CD14-positive monocyte (primary cell): ENCODE measurements at regions not wholly inside any gene's neighbourhood (a gene's known extent, or its start where the extent isn't known, plus 50 kb on each side); places are given as distances from the start of the nearest gene placed in this dataset.

Experiments used
- DNase-seq, 3 donors: peaks; one replicate each; pipeline ENCODE4 v3.0.0-alpha.2; 2011 to 2022
- H2AFZ ChIP-seq: 2 replicates; pipeline ENCODE4 v1.6.0; 2012; ENCODE audit warnings: mild to moderate bottlenecking, low read depth, low read length, inconsistent platforms; ENCODE audit not compliant: insufficient read depth, poor library complexity, severe bottlenecking
- H3K27ac ChIP-seq, 2 donors: 1 replicate in 1 of 2; 2 replicates in 1 of 2; pipeline ENCODE4 v1.5.1; 2012 to 2013; ENCODE audit warnings: low read length in 2 of 2, control low read depth in 1 of 2, inconsistent platforms in 1 of 2, low read depth in 1 of 2, mild to moderate bottlenecking in 1 of 2
- H3K27me3 ChIP-seq, 2 donors: one replicate each; pipeline versions ENCODE4 v1.6.0 to v1.6.1; 2011 to 2013; ENCODE audit warnings: low read length in 2 of 2; ENCODE audit not compliant: control insufficient read depth in 2 of 2, insufficient read depth in 2 of 2
- H3K36me3 ChIP-seq, 2 donors: replicated peaks in 1 of 2; 1 replicate in 1 of 2; 2 replicates in 1 of 2; pipeline versions ENCODE4 v1.5.1 to v1.6.1; 2012 to 2013; ENCODE audit warnings: low read length in 2 of 2, control low read depth in 1 of 2, inconsistent platforms in 1 of 2, mild to moderate bottlenecking in 1 of 2; ENCODE audit not compliant: insufficient read depth in 2 of 2, control insufficient read depth in 1 of 2
- H3K4me1 ChIP-seq, 2 donors: 1 replicate in 1 of 2; 2 replicates in 1 of 2; pipeline versions ENCODE4 v1.5.1 to v1.6.1; 2012 to 2013; ENCODE audit warnings: low read length in 2 of 2, control low read depth in 1 of 2, inconsistent platforms in 1 of 2, mild to moderate bottlenecking in 1 of 2, moderate library complexity in 1 of 2; ENCODE audit not compliant: insufficient read depth in 2 of 2, control insufficient read depth in 1 of 2
- H3K4me2 ChIP-seq: replicated peaks from 2 replicates; pipeline ENCODE3; 2012; ENCODE audit warnings: low read length, moderate library complexity, mild to moderate bottlenecking; ENCODE audit not compliant: poor library complexity, severe bottlenecking; ENCODE audit errors: extremely low read depth
- H3K4me3 ChIP-seq, 3 experiments: fragments of 200-600 bp in 1 of 3; sonication (generic) in 1 of 3; replicated peaks in 1 of 3; 1 replicate in 2 of 3; 2 replicates in 1 of 3; pipeline ENCODE4 v1.5.1; 2011 to 2013; ENCODE audit warnings: low read length in 3 of 3, mild to moderate bottlenecking in 3 of 3, control low read depth in 2 of 3, low read depth in 2 of 3, inconsistent platforms in 1 of 3, moderate library complexity in 1 of 3
- H3K79me2 ChIP-seq: 2 replicates; pipeline ENCODE4 v1.6.0; 2012; ENCODE audit warnings: mild to moderate bottlenecking, control low read depth, inconsistent platforms, low read length, moderate library complexity; ENCODE audit not compliant: insufficient read depth
- H3K9ac ChIP-seq: 2 replicates; pipeline ENCODE4 v1.6.0; 2017; ENCODE audit warnings: low read length, mild to moderate bottlenecking; ENCODE audit not compliant: insufficient read depth, poor library complexity, severe bottlenecking
- H3K9me3 ChIP-seq, 2 donors: replicated peaks in 1 of 2; 1 replicate in 1 of 2; 2 replicates in 1 of 2; pipeline versions ENCODE4 v1.5.1 to v1.6.1; 2012 to 2013; ENCODE audit warnings: low read length in 2 of 2, control low read depth in 1 of 2; ENCODE audit not compliant: control insufficient read depth in 1 of 2, insufficient read depth in 1 of 2
- H4K20me1 ChIP-seq: 2 replicates; pipeline ENCODE4 v1.6.0; 2012; ENCODE audit warnings: mild to moderate bottlenecking, low read length, control low read depth, moderate library complexity; ENCODE audit not compliant: insufficient read depth
- H3K27ac Mint-ChIP-seq, 7 donors: one replicate each; pipeline ENCODE4 v1.8.0; 2020; ENCODE audit warnings: mild to moderate bottlenecking in 7 of 7, mixed read lengths in 7 of 7, moderate library complexity in 6 of 7, inconsistent platforms in 2 of 7
- H3K27me3 Mint-ChIP-seq, 3 donors: one replicate each; pipeline ENCODE4 v1.8.0; 2021 to 2022; ENCODE audit warnings: low read depth in 3 of 3, mild to moderate bottlenecking in 3 of 3, mixed read lengths in 3 of 3, moderate library complexity in 3 of 3, inconsistent platforms in 1 of 3
- H3K36me3 Mint-ChIP-seq, 2 donors: one replicate each; pipeline ENCODE4 v1.8.0; 2020; ENCODE audit warnings: mixed read lengths in 2 of 2, inconsistent platforms in 1 of 2, mild to moderate bottlenecking in 1 of 2
- H3K4me1 Mint-ChIP-seq: one replicate; pipeline ENCODE4 v1.8.0; 2020; ENCODE audit warnings: mild to moderate bottlenecking, mixed read lengths
- H3K4me3 Mint-ChIP-seq, 2 donors: one replicate each; pipeline ENCODE4 v1.8.0; 2020; ENCODE audit warnings: mild to moderate bottlenecking in 2 of 2, mixed read lengths in 2 of 2, moderate library complexity in 1 of 2
- H3K9me3 Mint-ChIP-seq, 7 donors: one replicate each; pipeline ENCODE4 v1.8.0; 2020 to 2022; ENCODE audit warnings: mixed read lengths in 7 of 7, mild to moderate bottlenecking in 6 of 7, moderate library complexity in 6 of 7, inconsistent platforms in 2 of 7
- CTCF ChIP-seq: fragments of 200-600 bp; IDR thresholded peaks from one replicate; pipeline ENCODE4 v1.8.0; 2022; ENCODE audit warnings: antibody characterized with exemption, mild to moderate bottlenecking
- whole genome bisulfite sequencing: methylation state at CpG from one replicate; pipeline ENCODE4 v1.1.5; 2013; ENCODE audit warnings: missing lambda C conversion rate; ENCODE audit not compliant: insufficient coverage; 5-methylcytosine and 5-hydroxymethylcytosine counted together
- intact Hi-C, 2 donors: fragments of 100-400 bp; cut with micrococcal nuclease; formaldehyde crosslinking; loops; one replicate each; pipeline versions ENCODE4 v1.15.0 to v1.15.1; 2023

- no peak overlapping the region for H3K4me3 Mint-ChIP-seq
- DNase-seq, result no peak
- intact Hi-C loops, result no loop called here
Observed at GRCh38 chr1:163670989-163671757, 349.4 kb downstream of the NUF2 start.

More at GRCh38 chr1:163670989-163671757, 349.4 kb downstream of the NUF2 start:
- no peak overlapping the region for H2AFZ ChIP-seq
- peaks cover 2 to 12% (median 4%) of the 10 kb centered on the region in 7 donors for H3K9me3 Mint-ChIP-seq
- no peaks in the 10 kb centered on the region for H3K36me3 Mint-ChIP-seq
- H3K27me3 Mint-ChIP-seq, result no peaks in the 10 kb centered on the region
- no peak overlapping the region for H3K27ac ChIP-seq
- H3K27ac Mint-ChIP-seq, result no peak overlapping the region
- no peaks in the 10 kb centered on the region for H3K4me1 Mint-ChIP-seq
- no peaks in the 10 kb centered on the region for H4K20me1 ChIP-seq
- H3K4me2 ChIP-seq, result no peak overlapping the region
- H3K4me1 ChIP-seq, result no peaks in the 10 kb centered on the region
- H3K36me3 ChIP-seq, result no peaks in the 10 kb centered on the region
- no peaks in the 10 kb centered on the region for H3K27me3 ChIP-seq
- H3K9ac ChIP-seq, result no peak overlapping the region
- H3K4me3 ChIP-seq, result no peak overlapping the region
- no peaks in the 10 kb centered on the region for H3K79me2 ChIP-seq
- no peaks in the 10 kb centered on the region for H3K9me3 ChIP-seq
- WGBS, result 48% methylated on average over 3 of the region's 4 CpGs
- no peak for TF ChIP-seq CTCF
